Keratinocyte (primary cell): ENCODE measurements at regions not wholly inside any gene's neighbourhood (a gene's known extent, or its start where the extent isn't known, plus 50 kb on each side); places are given as distances from the start of the nearest gene placed in this dataset.

Source experiments
- DNase-seq: peaks from one replicate; pipeline ENCODE4 v3.0.0-alpha.2; 2011; ENCODE audit warnings: low read depth, missing footprints, low spot score
- FAIRE-seq: peaks from 2 replicates; lab custom pipeline; 2011; peaks lifted over from hg19 to GRCh38; lab: Jason Lieb, UNC
- H2AFZ ChIP-seq: 2 replicates; pipeline ENCODE4 v1.6.0; 2012; ENCODE audit warnings: low read length, control low read depth, inconsistent platforms; ENCODE audit not compliant: control insufficient read depth
- H3K27ac ChIP-seq: 2 replicates; pipeline ENCODE4 v1.5.1; 2011; ENCODE audit warnings: low read length; ENCODE audit not compliant: control insufficient read depth, insufficient read depth
- H3K27me3 ChIP-seq: 3 replicates; pipeline ENCODE4 v1.6.0; 2011; ENCODE audit warnings: low read length; ENCODE audit not compliant: control insufficient read depth, insufficient read depth; ENCODE audit errors: extremely low read depth
- H3K36me3 ChIP-seq, 2 experiments: 2 replicates in 1 of 2; 3 replicates in 1 of 2; pipeline ENCODE4 v1.5.1; 2011; ENCODE audit warnings: low read length in 2 of 2, mild to moderate bottlenecking in 1 of 2; ENCODE audit not compliant: control insufficient read depth in 2 of 2, insufficient read depth in 2 of 2; ENCODE audit errors: extremely low read depth in 1 of 2
- H3K4me1 ChIP-seq: 3 replicates; pipeline ENCODE4 v1.5.1; 2011; ENCODE audit warnings: low read length; ENCODE audit not compliant: control insufficient read depth, insufficient read depth; ENCODE audit errors: extremely low read depth
- H3K4me2 ChIP-seq: 3 replicates; pipeline ENCODE4 v1.6.0; 2011; ENCODE audit warnings: low read depth, low read length; ENCODE audit not compliant: control insufficient read depth, insufficient read depth; ENCODE audit errors: extremely low read depth
- H3K4me3 ChIP-seq, 3 experiments: fragments of 200-600 bp in 1 of 3; sonication (generic) in 1 of 3; 2 replicates in 2 of 3; 3 replicates in 1 of 3; pipeline ENCODE4 v1.5.1; 2011 to 2016; ENCODE audit warnings: low read length in 3 of 3, mild to moderate bottlenecking in 3 of 3, control low read depth in 2 of 3, inconsistent platforms in 1 of 3, low read depth in 1 of 3, mixed read lengths in 1 of 3, mixed run types in 1 of 3, moderate library complexity in 1 of 3; ENCODE audit not compliant: control insufficient read depth in 2 of 3, insufficient read depth in 2 of 3; ENCODE audit errors: extremely low read depth in 1 of 3
- H3K79me2 ChIP-seq: 2 replicates; pipeline ENCODE4 v1.6.0; 2012; ENCODE audit warnings: low read length; ENCODE audit not compliant: control insufficient read depth, insufficient read depth
- H3K9ac ChIP-seq: 3 replicates; pipeline ENCODE4 v1.6.0; 2011; ENCODE audit warnings: low read length; ENCODE audit not compliant: control insufficient read depth, insufficient read depth; ENCODE audit errors: extremely low read depth
- H3K9me1 ChIP-seq: 3 replicates; pipeline ENCODE4 v1.6.0; 2011; ENCODE audit warnings: low read length; ENCODE audit not compliant: control insufficient read depth, insufficient read depth; ENCODE audit errors: extremely low read depth
- H3K9me3 ChIP-seq: 2 replicates; pipeline ENCODE4 v1.5.1; 2012; ENCODE audit warnings: low read depth, low read length; ENCODE audit not compliant: control insufficient read depth
- H4K20me1 ChIP-seq: 3 replicates; pipeline ENCODE4 v1.6.0; 2011; ENCODE audit warnings: low read length; ENCODE audit not compliant: control insufficient read depth, insufficient read depth; ENCODE audit errors: extremely low read depth
- CTCF ChIP-seq, 3 experiments: IDR thresholded peaks in 1 of 3; conservative IDR thresholded peaks in 1 of 3; optimal IDR thresholded peaks in 1 of 3; 2 replicates in 2 of 3; 3 replicates in 1 of 3; pipeline versions ENCODE3 to v1.5.1; 2011; ENCODE audit warnings: low read length in 3 of 3, mild to moderate bottlenecking in 3 of 3, moderate library complexity in 2 of 3, control low read depth in 1 of 3, inconsistent platforms in 1 of 3; ENCODE audit not compliant: insufficient read depth in 2 of 3; ENCODE audit errors: extremely low read depth in 1 of 3
- EZH2 ChIP-seq: IDR thresholded peaks from one replicate; pipeline ENCODE4 v1.6.1; 2012; ENCODE audit warnings: inconsistent platforms, mild to moderate bottlenecking, low read length, moderate library complexity
- dilution Hi-C: fragments of 300-500 bp; cut with MboI; formaldehyde crosslinking; loops from one replicate; pipeline ENCODE4 v1.7.0; 2020; ENCODE audit warnings: low sequenced_read_pairs; ENCODE audit not compliant: extremely low pct_ligation_motif_present

GRCh38 chr9:36521148-36521547 is 51.5 kb upstream of the MELK start:
- no peak for TF ChIP-seq CTCF (optimal IDR thresholded peaks at IDR 0.05 in 1 of 3, IDR thresholded peaks at IDR 0.05 in 1 of 3, conservative IDR thresholded peaks at IDR 0.05 in 1 of 3; ENCODE audit: extremely low read depth in 1 of 3, insufficient read depth in 2 of 3, low read length in 3 of 3)
- TF ChIP-seq EZH2 = no peak
- DNase-seq (no peak), FAIRE-seq (no peak)
- Histone ChIP-seq H3K79me2 (no peaks in the 10 kb centered on the region), H3K4me2 (no peak overlapping the region), H3K9me1 (no peaks in the 10 kb centered on the region), H3K4me3 (no peak overlapping the region), H3K9me3 (no peaks in the 10 kb centered on the region), H4K20me1 (no peaks in the 10 kb centered on the region), H3K27me3 (no peaks in the 10 kb centered on the region), H3K9ac (no peak overlapping the region), H2AFZ (no peak overlapping the region), H3K4me1 (no peaks in the 10 kb centered on the region), H3K36me3 (no peaks in the 10 kb centered on the region), H3K27ac (no peak overlapping the region)
- dilution Hi-C loops = no loop called here

GRCh38 chr9:36517131-36517530 is 55.6 kb upstream of the MELK start:
- no peak for TF ChIP-seq CTCF (optimal IDR thresholded peaks at IDR 0.05 in 1 of 3, IDR thresholded peaks at IDR 0.05 in 1 of 3, conservative IDR thresholded peaks at IDR 0.05 in 1 of 3; ENCODE audit: extremely low read depth in 1 of 3, insufficient read depth in 2 of 3, low read length in 3 of 3)
- TF ChIP-seq EZH2 = no peak
- no peak overlapping the region for H3K9ac ChIP-seq
- no peaks in the 10 kb centered on the region for H3K27me3 ChIP-seq
- no peaks in the 10 kb centered on the region for H3K4me1 ChIP-seq
- no peaks in the 10 kb centered on the region for H3K36me3 ChIP-seq
- H2AFZ ChIP-seq = no peak overlapping the region
- DNase-seq (no peak), FAIRE-seq (no peak)
- H3K79me2 ChIP-seq = no peaks in the 10 kb centered on the region
- no peaks in the 10 kb centered on the region for H3K9me1 ChIP-seq
- no peaks in the 10 kb centered on the region for H3K9me3 ChIP-seq
- dilution Hi-C loops = no loop called here
- no peak overlapping the region for H3K4me2 ChIP-seq
- H3K27ac ChIP-seq = no peak overlapping the region
- H3K4me3 ChIP-seq = no peak overlapping the region
- no peaks in the 10 kb centered on the region for H4K20me1 ChIP-seq
